IPS-NIHi7 (cell line): ENCODE measurements at regions not wholly inside any gene's neighbourhood (a gene's known extent, or its start where the extent isn't known, plus 50 kb on each side); places are given as distances from the start of the nearest gene placed in this dataset.
"Not testable (repeated sequence)": the region's sequence is repeated elsewhere in the genome, so short reads cannot be mapped to it uniquely, and the experiment has no call there.

ENCODE experiments used
- DNase-seq: peaks from one replicate; pipeline ENCODE4 v3.0.0; 2012; ENCODE audit warnings: mixed read lengths; ENCODE audit errors: extremely low spot score

DNA sequence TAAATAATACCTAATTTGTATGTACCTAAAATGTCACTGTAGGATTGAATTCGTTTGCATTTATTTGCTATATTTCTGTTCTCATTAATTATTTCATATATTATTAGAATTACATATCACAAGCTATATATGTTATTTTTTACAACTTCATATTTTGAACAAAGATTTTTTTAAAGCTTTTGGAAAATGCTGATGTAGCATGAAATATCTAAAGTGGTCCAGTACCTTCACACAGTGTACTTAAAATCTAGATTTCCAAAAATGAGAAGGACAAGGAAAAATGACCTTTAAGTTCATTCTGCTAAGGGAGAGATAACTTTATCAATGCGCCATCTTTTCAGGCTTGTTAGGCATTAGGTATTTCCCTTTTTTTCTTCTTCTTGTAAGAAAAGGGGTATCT, 71.8 kb downstream of the LARP7 start:
- no peak for DNase-seq

DNA sequence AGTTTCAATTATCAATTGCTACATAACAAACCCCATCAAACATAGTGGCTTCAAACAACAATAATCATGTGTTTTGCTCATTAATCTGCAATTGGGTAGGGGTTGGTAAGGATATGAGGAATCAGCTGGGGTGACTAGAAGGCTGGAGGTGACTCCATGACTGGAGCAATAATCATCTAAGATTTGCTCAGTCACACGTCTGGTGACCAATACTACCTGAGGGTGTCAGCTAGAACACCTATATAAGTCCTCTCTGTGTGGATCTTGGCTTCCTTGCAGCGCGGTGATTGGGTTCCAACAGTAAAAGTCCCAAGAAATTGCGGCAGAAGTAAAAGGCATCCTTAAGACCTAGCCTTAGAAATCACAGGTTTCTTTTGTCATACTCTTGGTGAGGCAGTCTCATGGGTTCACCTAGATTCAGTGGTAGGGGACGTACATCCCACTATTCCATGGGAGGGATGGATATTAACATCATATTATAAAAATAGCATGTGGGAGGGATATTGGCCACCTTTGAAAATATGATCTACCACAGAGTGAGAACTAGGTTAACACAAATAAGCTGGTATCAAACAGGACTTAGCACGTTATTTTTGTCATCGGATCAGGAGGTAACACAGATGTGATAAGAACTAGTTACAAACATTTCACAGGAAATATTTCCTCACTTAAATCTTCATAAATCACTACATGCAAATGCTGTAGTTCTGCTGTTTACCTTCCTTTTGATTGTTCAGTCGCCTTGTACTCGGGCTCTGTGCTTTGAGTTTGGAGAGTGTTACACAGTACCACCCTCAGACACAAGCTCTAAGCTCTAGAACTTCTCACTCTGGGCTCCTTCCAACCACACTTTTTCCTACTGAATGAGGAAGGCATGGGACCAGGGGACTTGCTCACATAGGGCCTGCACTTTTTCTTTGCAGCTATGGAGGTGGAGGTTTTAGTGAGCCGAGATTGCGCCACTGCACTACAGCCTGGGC, 78.3 kb downstream of the LARP7 start:
- no peak for DNase-seq

GRCh38 chr4:112717856-112718255, 80.9 kb downstream of the LARP7 start:
- DNase-seq, result no peak

GRCh38 chr4:112721627-112722026, 84.7 kb downstream of the LARP7 start:
- no peak for DNase-seq

DNA sequence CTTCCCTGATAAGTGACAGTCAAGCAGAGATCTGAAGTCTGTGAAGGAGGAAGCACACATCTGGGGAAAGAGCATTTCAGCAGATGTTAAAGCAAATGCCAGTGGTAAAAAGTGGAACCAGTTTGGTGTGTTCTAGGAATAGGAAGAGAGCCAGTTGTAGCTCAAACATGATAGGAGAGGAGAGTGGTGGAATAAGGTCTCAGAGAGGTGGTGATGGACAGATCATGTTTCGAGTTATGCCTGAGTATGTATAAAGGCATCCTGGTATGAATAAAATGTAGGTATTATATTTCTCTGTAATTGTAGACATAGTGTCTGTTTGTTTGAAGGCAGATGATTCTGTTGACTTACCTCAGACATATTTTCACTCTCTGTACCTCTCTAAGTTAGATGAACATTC, 89.1 kb downstream of the LARP7 start:
- no peak for DNase-seq

GRCh38 chr4:112727728-112728127, 90.8 kb downstream of the LARP7 start:
- DNase-seq, result not testable (repeated sequence)

DNA sequence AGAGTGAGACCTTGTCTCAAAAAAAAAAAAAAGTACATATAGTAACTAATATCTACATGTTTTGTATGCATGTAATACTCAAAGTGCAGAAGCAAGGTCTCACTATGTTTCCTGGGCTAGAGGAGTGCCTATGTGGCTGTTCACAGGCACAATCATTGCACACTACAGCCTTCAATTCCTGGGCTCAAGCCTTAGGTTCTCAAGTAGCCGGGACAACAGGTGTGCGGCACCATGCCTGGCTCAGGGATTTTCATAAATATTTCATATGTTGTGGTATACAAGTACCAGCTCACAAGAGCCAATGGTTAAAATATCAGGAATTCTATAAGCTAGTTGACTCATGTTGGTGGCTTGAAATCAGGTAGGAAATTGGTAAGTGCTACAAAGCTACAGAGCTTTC, 94.8 kb downstream of the LARP7 start:
- no peak for DNase-seq

DNA sequence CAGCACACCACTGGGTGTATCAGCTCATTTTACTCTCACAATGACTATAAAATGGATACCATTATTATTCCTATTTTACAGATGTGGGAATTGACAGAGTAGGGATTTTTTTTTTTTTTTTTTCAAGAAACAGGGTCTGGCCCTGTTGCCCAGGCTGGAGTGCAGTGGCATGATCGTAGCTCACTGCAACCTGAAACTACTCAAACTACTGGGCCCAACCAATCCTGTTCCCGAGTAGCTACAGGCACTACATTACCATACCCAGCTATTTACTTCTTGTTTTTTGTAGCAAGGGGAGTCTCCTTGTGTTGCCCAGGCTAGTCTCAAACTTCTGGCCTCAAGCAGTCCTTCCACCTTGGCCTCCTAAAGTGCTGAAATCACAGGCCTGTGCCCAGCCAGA, 95.2 kb downstream of the LARP7 start:
- DNase-seq, result no peak

GRCh38 chr4:112735474-112735951, 98.6 kb downstream of the LARP7 start:
- DNase-seq, result no peak

- DNase-seq, result no peak
Measured at GRCh38 chr4:112736718-112737135, 99.8 kb downstream of the LARP7 start.

DNA sequence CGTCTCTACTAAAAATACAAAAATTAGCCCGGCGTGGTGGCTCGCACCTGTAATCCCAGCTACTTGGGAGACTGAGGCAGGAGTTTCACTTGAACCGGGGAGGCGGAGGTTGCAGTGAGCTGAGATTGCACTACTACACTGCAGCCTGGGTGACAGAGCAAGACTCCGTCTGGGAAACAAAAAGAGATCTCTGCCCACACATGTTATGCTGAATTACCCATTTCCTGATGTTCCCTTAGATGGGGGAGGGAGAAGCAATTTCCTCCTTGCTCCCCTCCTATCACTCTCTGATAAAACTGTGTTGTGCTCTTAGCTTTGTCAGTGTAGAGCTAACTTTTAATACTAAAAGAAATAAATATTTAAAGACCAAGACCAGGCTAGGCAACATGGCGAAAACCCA, 102.5 kb downstream of the LARP7 start:
- no peak for DNase-seq

- DNase-seq, result peak; percentile 48
Measured at GRCh38 chr4:112747036-112747435, 110.1 kb downstream of the LARP7 start.

DNA sequence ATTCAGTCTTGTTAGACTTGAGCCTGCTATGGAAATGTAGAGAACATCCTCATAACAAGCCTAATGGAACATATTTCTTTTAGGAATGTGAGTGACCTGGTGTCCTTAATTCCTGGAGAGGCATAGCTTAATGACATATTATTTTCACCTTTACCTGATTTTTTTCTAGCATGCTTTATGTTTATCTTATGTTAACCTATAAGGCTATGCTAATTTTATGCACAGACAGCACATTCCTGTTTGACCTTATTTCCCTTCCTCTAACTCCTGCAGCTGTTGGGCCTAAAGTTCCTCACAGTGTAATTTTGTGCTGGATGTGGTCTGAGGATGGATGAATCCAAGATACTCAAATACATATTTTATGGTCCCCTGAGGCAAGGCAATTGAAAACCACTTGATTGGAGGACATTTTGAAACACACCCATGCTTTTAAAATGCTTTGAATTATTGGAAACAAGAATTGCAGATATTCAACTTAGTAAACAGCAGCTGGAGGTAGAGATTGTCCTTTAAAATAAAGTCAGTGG, 111.5 kb downstream of the LARP7 start:
- no peak for DNase-seq

- DNase-seq, result not testable (repeated sequence)
Measured at GRCh38 chr4:112750749-112751148, 113.8 kb downstream of the LARP7 start.

DNA sequence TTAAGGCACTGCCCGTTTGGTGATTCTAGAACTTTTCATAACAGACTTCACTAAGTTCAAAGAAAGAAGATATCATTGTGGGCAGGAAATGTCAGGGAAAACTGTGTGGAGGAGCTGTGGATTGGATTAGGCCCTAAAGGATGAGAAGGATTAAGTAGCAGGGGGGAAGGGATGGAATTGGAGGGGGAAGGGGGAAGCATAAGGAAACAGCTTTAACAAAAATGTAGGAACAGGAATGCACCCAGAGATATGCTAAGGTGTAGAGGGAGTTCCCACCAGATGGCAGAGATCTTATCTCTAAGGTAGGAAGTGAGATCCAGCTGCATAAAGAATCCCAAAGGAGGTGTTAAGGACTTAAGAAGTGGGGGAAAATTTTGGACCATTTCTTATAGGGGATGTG, 114.5 kb downstream of the LARP7 start:
- peak; percentile 51 for DNase-seq

DNA sequence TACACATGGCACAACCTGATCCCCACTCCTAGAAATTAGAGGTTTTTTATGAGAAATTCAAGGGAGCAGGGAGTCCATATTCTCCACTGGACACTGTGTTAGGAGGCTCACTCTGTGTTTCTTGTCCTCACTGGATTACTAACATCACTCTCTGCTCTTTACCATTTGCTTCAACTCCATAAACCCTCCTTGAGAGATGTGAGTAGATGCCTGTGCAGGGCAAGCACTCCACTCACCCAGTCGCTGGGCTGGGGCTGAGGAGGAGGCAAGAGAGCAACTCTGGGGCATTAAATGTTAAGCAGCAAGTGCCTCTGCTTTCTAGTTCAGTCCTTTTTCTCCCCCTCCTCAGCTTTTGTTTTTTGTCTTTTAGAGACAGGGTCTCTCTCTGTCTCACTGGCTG, 115.1 kb downstream of the LARP7 start:
- DNase-seq, result no peak

GRCh38 chr4:112752510-112752909, 115.6 kb downstream of the LARP7 start:
- DNase-seq, result no peak

GRCh38 chr4:112753333-112753732, 116.4 kb downstream of the LARP7 start:
- no peak for DNase-seq

DNA sequence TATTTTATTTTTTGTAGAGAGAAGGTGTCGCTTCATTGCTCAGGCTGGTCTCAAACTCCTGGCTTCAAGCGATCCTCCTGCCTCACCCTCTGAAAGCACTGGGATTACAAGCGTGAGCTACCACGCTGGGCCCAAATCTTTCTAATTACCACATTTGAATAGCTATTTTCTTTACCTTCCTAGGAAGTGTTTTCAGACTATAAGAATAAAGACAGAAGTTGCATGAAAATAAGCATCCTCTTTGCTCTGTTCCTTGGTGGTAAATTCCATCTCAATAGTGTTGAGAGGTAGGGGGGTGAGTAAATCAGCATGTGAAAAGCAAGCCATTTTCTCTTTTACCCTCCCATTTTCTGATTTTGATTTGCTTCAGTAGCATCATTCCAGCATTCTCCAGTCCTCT, 122.4 kb downstream of the LARP7 start:
- DNase-seq, result peak; percentile 51

- DNase-seq, result peak; percentile 67
Measured at GRCh38 chr4:112765317-112765974, 128.5 kb downstream of the LARP7 start.

- peak; percentile 30 for DNase-seq
Measured at GRCh38 chr4:112766422-112766821, 129.5 kb downstream of the LARP7 start.

DNA sequence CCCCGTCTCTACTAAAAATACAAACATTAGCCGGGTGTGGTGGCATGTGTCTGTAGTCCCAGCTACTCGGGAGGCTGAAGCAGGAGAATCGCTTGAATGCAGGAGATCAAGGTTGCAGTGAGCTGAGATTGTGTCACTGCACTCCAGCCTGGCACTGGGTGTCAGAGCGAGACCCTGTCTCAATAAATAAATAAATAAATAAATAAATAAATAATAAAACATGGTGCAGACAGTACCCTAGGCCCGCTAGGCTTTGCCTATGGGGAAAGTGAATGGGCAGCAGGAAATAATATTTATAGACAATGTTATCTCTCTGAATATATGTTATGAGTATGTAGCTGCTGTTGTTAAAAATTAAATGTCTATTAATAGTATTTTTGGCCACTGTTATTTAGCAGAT, 130.4 kb downstream of the LARP7 start:
- DNase-seq, result no peak

DNA sequence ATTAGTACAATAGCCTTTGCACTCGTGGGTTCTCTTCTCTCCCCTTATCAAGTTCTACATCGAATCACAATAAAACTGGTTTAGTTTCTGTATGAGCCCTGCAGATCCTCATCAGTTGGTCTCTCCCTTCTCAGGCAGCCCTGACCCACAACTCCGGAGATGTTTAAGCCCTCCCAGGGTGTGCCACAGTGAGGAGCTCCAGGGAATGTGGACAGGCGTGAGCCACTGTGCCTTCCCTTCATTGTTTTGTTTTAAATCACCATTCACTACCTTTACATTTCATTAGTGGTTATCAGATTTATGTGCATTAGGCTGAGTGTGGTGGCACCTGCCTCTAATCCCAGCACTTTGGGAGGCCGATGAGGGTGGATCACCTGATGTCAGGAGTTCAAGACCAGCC, 133.2 kb downstream of the LARP7 start:
- no peak for DNase-seq
